ENCODE measurements at regions not wholly inside any gene's neighbourhood (a gene's known extent, or its start where the extent isn't known, plus 50 kb on each side); places are given as distances from the start of the nearest gene placed in this dataset.

DNA sequence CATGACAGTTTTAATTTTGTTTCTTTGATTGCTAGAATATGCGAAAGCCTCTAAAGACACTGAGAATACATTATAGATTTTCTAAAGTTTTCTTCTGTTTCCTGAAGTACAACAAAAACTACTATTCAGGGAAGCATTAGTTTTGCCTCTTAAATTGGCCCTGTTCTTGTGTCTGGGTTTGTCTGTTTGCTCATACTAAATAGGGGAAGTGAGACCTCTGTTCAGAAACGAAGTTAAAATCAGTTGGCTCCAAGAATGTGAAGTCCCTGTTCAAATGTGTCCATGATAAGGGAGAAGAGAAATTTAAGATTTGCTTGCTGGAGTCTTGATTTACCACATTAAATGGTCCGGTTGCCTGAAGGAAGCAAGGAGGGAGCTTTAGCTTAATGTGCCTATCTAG is 327.3 kb upstream of the GBE1 start:
- intact Hi-C loops (cut with DNase I) = no loop called here

DNA sequence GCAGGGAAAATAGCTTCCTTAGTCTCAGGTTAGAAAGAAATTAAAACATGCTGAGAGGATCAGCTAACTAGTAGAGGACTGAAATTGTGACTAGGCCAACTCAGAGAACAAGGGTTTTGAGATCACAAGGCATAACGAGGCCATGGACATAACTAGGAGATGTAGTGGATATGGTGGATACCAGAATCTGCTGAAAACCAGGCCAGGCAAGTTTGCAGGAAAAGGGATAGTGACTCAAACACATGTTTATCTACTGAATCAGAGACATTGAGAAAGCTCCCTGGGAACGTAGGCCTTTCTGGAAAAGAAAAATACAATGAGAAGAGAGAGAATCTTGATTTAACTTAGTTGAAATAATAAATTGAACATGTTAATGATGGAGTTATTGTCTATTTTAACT is 326.5 kb upstream of the GBE1 start:
- Histone ChIP-seq H3K9me3 (no peaks in the 10 kb centered on the region), H3K27me3 (ENCODE audit: low read depth) (no peaks in the 10 kb centered on the region), H3K27ac (no peak overlapping the region), H3K36me3 (no peaks in the 10 kb centered on the region), H3K4me1 (no peaks in the 10 kb centered on the region), H3K4me3 (no peak overlapping the region)
- intact Hi-C loops (cut with DNase I) = no loop called here
- TF ChIP-seq, protein P1, sequence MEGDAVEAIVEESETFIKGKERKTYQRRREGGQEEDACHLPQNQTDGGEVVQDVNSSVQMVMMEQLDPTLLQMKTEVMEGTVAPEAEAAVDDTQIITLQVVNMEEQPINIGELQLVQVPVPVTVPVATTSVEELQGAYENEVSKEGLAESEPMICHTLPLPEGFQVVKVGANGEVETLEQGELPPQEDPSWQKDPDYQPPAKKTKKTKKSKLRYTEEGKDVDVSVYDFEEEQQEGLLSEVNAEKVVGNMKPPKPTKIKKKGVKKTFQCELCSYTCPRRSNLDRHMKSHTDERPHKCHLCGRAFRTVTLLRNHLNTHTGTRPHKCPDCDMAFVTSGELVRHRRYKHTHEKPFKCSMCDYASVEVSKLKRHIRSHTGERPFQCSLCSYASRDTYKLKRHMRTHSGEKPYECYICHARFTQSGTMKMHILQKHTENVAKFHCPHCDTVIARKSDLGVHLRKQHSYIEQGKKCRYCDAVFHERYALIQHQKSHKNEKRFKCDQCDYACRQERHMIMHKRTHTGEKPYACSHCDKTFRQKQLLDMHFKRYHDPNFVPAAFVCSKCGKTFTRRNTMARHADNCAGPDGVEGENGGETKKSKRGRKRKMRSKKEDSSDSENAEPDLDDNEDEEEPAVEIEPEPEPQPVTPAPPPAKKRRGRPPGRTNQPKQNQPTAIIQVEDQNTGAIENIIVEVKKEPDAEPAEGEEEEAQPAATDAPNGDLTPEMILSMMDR (IDR thresholded peaks at IDR 0.05) = no peak
- no peak for DNase-seq
- no peak for ATAC-seq

More for the DNA sequence above, 327.3 kb upstream of the GBE1 start:
- ATAC-seq (no peak), DNase-seq (no peak)
- no peak overlapping the region for H3K4me3 ChIP-seq
- H3K4me1 ChIP-seq = no peaks in the 10 kb centered on the region
- no peaks in the 10 kb centered on the region for H3K27me3 ChIP-seq (ENCODE audit: low read depth)
- TF ChIP-seq, protein P1 (IDR thresholded peaks at IDR 0.05) = no peak
- no peaks in the 10 kb centered on the region for H3K36me3 ChIP-seq
- peaks cover 6% of the 10 kb centered on the region for H3K9me3 ChIP-seq
- H3K27ac ChIP-seq = no peak overlapping the region

DNA sequence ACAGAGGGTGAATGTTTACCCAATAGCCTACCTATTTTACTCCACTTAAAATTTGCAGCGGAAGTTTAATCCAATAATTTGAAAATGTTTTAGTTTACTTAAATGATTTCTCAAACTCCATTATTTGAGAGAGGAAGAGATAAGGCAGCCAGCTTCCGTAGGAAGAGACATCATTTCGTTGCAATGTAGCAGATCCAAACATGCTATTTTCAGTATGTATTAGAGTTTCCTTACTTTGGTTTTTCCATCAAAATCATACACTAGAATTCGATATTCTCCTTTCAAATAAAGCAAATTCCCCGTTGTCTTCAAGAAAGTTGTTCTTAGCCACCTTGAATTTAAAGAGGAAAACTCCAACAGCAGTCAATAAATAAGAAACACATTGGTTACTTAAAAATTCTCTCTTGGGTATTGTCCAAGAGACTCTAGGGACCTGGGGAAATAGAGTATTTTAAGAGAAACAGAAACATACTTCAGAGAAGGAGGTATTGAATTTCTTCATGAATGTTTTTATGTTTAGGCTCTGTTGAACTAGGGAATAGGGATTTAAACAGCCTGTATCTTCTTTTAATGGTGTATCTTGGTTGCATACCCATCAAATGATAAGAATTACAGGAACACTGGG is 324.5 kb upstream of the GBE1 start:
- H3K27ac ChIP-seq = no peak overlapping the region
- DNase-seq = no peak
- TF ChIP-seq, protein P1 (IDR thresholded peaks at IDR 0.05) = no peak

DNA sequence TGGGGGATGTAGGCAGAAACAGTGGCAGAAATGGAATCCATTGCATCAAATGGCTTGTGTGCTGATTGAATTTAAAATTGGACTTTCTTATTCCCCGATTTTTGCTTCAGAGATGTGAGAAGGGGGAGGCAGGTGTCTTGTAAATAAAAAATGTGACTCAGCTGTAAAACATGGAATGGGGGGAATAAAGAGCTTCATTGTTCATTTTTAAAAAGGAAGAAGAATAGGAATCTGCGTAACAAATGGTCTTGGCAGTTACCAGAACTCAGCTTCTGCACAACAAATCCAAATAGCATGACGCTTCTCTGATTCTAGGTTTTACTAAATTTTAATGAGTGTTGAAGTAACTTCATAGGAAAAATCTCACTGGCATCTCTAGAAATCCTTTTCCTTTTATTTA is 323.9 kb upstream of the GBE1 start:
- ATAC-seq (no peak), DNase-seq (no peak)
- H3K36me3 ChIP-seq = no peaks in the 10 kb centered on the region
- intact Hi-C loops (cut with DNase I) = no loop called here
- TF ChIP-seq, protein P1 (IDR thresholded peaks at IDR 0.05) = no peak
- H3K9me3 ChIP-seq = no peaks in the 10 kb centered on the region
- H3K27me3 ChIP-seq (ENCODE audit: low read depth) = no peaks in the 10 kb centered on the region
- no peak overlapping the region for H3K27ac ChIP-seq
- no peaks in the 10 kb centered on the region for H3K4me1 ChIP-seq
- no peak overlapping the region for H3K4me3 ChIP-seq

More for the DNA sequence above, 324.5 kb upstream of the GBE1 start:
- Histone ChIP-seq H3K4me3 (no peak overlapping the region), H3K36me3 (no peaks in the 10 kb centered on the region), H3K9me3 (no peaks in the 10 kb centered on the region), H3K27me3 (ENCODE audit: low read depth) (no peaks in the 10 kb centered on the region), H3K4me1 (no peaks in the 10 kb centered on the region)
- no peak for ATAC-seq
- intact Hi-C loops (cut with DNase I) = no loop called here

DNA sequence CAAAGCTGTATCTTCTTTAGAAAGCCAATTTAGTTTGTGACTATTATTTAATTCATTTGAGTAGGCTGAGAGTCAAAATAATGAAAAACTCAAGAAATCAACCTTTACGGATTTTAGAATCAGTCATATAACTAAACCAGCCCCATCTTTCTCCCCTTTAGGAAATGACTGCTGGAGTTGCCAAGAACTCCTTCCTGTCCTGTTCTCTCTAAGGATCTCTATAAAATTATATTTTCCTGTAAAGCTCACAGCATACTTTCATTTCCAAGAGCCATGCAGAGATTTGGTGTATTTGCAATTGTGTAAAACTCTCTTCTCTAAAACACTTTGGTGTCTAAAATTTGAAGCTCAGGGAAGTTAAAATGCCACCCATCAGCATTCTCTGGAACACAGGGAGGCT is 323.4 kb upstream of the GBE1 start:
- Histone ChIP-seq H3K27me3 (ENCODE audit: low read depth) (no peaks in the 10 kb centered on the region), H3K36me3 (no peaks in the 10 kb centered on the region), H3K4me1 (no peaks in the 10 kb centered on the region), H3K9me3 (no peaks in the 10 kb centered on the region), H3K27ac (no peak overlapping the region), H3K4me3 (no peak overlapping the region)
- DNase-seq = no peak
- intact Hi-C loops (cut with DNase I) = no loop called here
- TF ChIP-seq, protein P1 (IDR thresholded peaks at IDR 0.05) = no peak
- no peak for ATAC-seq
